Activated CD8-positive, alpha-beta memory T cell treated with anti-CD3 and anti-CD28 coated beads, Interleukin-2, amount 10 ng/mL, durations not matched to agents 7 days and 5 days (primary cell): ENCODE measurements at regions not wholly inside any gene's neighbourhood (a gene's known extent, or its start where the extent isn't known, plus 50 kb on each side); places are given as distances from the start of the nearest gene placed in this dataset.

ENCODE experiments used
- ATAC-seq: fragments of 150-1000 bp; cut with Tn5 transposase; one replicate; pipeline ENCODE4 v1.10.0; 2021; ENCODE audit warnings: moderate library complexity
- CTCF ChIA-PET: fragments of 350-600 bp; sonication (Branson Sonifier 250); formaldehyde crosslinking; loops from one replicate; lab custom pipeline; 2021; ENCODE audit warnings: antibody characterized with exemption; lab: Charles Lee
- DNase-seq: peaks from one replicate; pipeline ENCODE4 v3.0.0-alpha.2; 2020
- H3K27ac Mint-ChIP-seq: one replicate; pipeline ENCODE4 v1.8.0; 2021; ENCODE audit warnings: mild to moderate bottlenecking, mixed read lengths
- H3K27me3 Mint-ChIP-seq: one replicate; pipeline ENCODE4 v1.8.0; 2021; ENCODE audit warnings: mixed read lengths
- H3K36me3 Mint-ChIP-seq: one replicate; pipeline ENCODE4 v1.8.0; 2021; ENCODE audit warnings: mild to moderate bottlenecking, mixed read lengths
- H3K4me1 Mint-ChIP-seq: one replicate; pipeline ENCODE4 v1.8.0; 2021; ENCODE audit warnings: mixed read lengths
- H3K4me3 Mint-ChIP-seq: one replicate; pipeline ENCODE4 v1.8.0; 2021; ENCODE audit warnings: mild to moderate bottlenecking, moderate library complexity, mixed read lengths
- H3K9me3 Mint-ChIP-seq: one replicate; pipeline ENCODE4 v1.8.0; 2022; ENCODE audit warnings: low read depth, mixed read lengths

- Mint-ChIP-seq H3K4me1 (no peaks in the 10 kb centered on the region), H3K9me3 (peaks cover 11% of the 10 kb centered on the region), H3K27me3 (no peaks in the 10 kb centered on the region), H3K27ac (no peak overlapping the region), H3K4me3 (no peak overlapping the region), H3K36me3 (no peaks in the 10 kb centered on the region)
- no peak for ATAC-seq
- CTCF ChIA-PET, result no interaction called here
- DNase-seq, result no peak
Measured at GRCh38 chr2:125444106-125444505, 1211.9 kb upstream of the GYPC start.

GRCh38 chr2:125445495-125445894 is 1210.5 kb upstream of the GYPC start:
- Mint-ChIP-seq H3K4me3 (no peak overlapping the region), H3K4me1 (no peaks in the 10 kb centered on the region), H3K36me3 (no peaks in the 10 kb centered on the region), H3K27ac (no peak overlapping the region), H3K27me3 (no peaks in the 10 kb centered on the region), H3K9me3 (peaks cover 9% of the 10 kb centered on the region)
- CTCF ChIA-PET, result no interaction called here
- DNase-seq, result no peak
- ATAC-seq, result no peak

GRCh38 chr2:125450092-125450491 is 1205.9 kb upstream of the GYPC start:
- no peaks in the 10 kb centered on the region for H3K27me3 Mint-ChIP-seq
- CTCF ChIA-PET, result no interaction called here

GRCh38 chr2:125455110-125455509 is 1200.8 kb upstream of the GYPC start:
- no peaks in the 10 kb centered on the region for H3K36me3 Mint-ChIP-seq
- no peaks in the 10 kb centered on the region for H3K27me3 Mint-ChIP-seq
- ATAC-seq (no peak), DNase-seq (no peak)
- CTCF ChIA-PET, result no interaction called here
- H3K4me3 Mint-ChIP-seq, result no peak overlapping the region
- H3K27ac Mint-ChIP-seq, result no peak overlapping the region
- H3K9me3 Mint-ChIP-seq, result peaks cover 9% of the 10 kb centered on the region
- no peaks in the 10 kb centered on the region for H3K4me1 Mint-ChIP-seq

More at GRCh38 chr2:125450092-125450491, 1205.9 kb upstream of the GYPC start:
- ATAC-seq, result no peak
- Mint-ChIP-seq H3K4me1 (no peaks in the 10 kb centered on the region), H3K4me3 (no peak overlapping the region), H3K9me3 (peaks cover 2% of the 10 kb centered on the region), H3K36me3 (no peaks in the 10 kb centered on the region), H3K27ac (no peak overlapping the region)
- no peak for DNase-seq

GRCh38 chr2:125456693-125457363 is 1199.1 kb upstream of the GYPC start:
- Mint-ChIP-seq H3K4me1 (no peaks in the 10 kb centered on the region), H3K9me3 (peaks cover 7% of the 10 kb centered on the region), H3K4me3 (no peak overlapping the region), H3K36me3 (no peaks in the 10 kb centered on the region), H3K27me3 (no peaks in the 10 kb centered on the region), H3K27ac (no peak overlapping the region)
- no peak for DNase-seq
- CTCF ChIA-PET, result no interaction called here
- no peak for ATAC-seq

- no peaks in the 10 kb centered on the region for H3K27me3 Mint-ChIP-seq
- H3K4me3 Mint-ChIP-seq, result no peak overlapping the region
- DNase-seq (no peak), ATAC-seq (no peak)
- peaks cover 10% of the 10 kb centered on the region for H3K9me3 Mint-ChIP-seq
- no peak overlapping the region for H3K27ac Mint-ChIP-seq
- H3K4me1 Mint-ChIP-seq, result no peaks in the 10 kb centered on the region
- CTCF ChIA-PET, result no interaction called here
- H3K36me3 Mint-ChIP-seq, result no peaks in the 10 kb centered on the region
Measured at GRCh38 chr2:125471963-125472362, 1184.0 kb upstream of the GYPC start.

GRCh38 chr2:125479143-125479636 is 1176.8 kb upstream of the GYPC start:
- peaks cover 11% of the 10 kb centered on the region for H3K9me3 Mint-ChIP-seq
- H3K27ac Mint-ChIP-seq, result no peak overlapping the region
- no peak overlapping the region for H3K4me3 Mint-ChIP-seq
- no peak for DNase-seq
- CTCF ChIA-PET, result no interaction called here
- H3K4me1 Mint-ChIP-seq, result no peaks in the 10 kb centered on the region
- ATAC-seq, result no peak
- H3K36me3 Mint-ChIP-seq, result no peaks in the 10 kb centered on the region
- no peaks in the 10 kb centered on the region for H3K27me3 Mint-ChIP-seq

GRCh38 chr2:125490308-125490707 is 1165.7 kb upstream of the GYPC start:
- Mint-ChIP-seq H3K27me3 (no peaks in the 10 kb centered on the region), H3K36me3 (no peaks in the 10 kb centered on the region), H3K27ac (no peak overlapping the region), H3K4me1 (no peaks in the 10 kb centered on the region), H3K4me3 (no peak overlapping the region), H3K9me3 (no peaks in the 10 kb centered on the region)
- ATAC-seq (no peak), DNase-seq (no peak)
- CTCF ChIA-PET, result no interaction called here

- Mint-ChIP-seq H3K27ac (no peak overlapping the region), H3K9me3 (peaks cover 2% of the 10 kb centered on the region), H3K36me3 (no peaks in the 10 kb centered on the region), H3K4me1 (no peaks in the 10 kb centered on the region), H3K27me3 (no peaks in the 10 kb centered on the region), H3K4me3 (no peak overlapping the region)
- CTCF ChIA-PET, result no interaction called here
- ATAC-seq (no peak), DNase-seq (no peak)
Measured at GRCh38 chr2:125491663-125492062, 1164.3 kb upstream of the GYPC start.

- H3K36me3 Mint-ChIP-seq, result no peaks in the 10 kb centered on the region
- H3K4me3 Mint-ChIP-seq, result no peak overlapping the region
- H3K27ac Mint-ChIP-seq, result no peak overlapping the region
- CTCF ChIA-PET, result no interaction called here
- H3K27me3 Mint-ChIP-seq, result no peaks in the 10 kb centered on the region
- peaks cover 5% of the 10 kb centered on the region for H3K9me3 Mint-ChIP-seq
- no peaks in the 10 kb centered on the region for H3K4me1 Mint-ChIP-seq
- ATAC-seq, result no peak
- no peak for DNase-seq
Measured at GRCh38 chr2:125512313-125512712, 1143.6 kb upstream of the GYPC start.

GRCh38 chr2:125516496-125517109 is 1139.4 kb upstream of the GYPC start:
- H3K27ac Mint-ChIP-seq, result no peak overlapping the region
- no peaks in the 10 kb centered on the region for H3K4me1 Mint-ChIP-seq
- DNase-seq (no peak), ATAC-seq (no peak)
- CTCF ChIA-PET, result interaction anchor here (0.7 kb wide), 1 partner anchor 106 kb away, joined by 3 read pairs; no protein-coding TSS in a partner anchor
- H3K9me3 Mint-ChIP-seq, result peaks cover 9% of the 10 kb centered on the region
- no peaks in the 10 kb centered on the region for H3K27me3 Mint-ChIP-seq
- no peaks in the 10 kb centered on the region for H3K36me3 Mint-ChIP-seq
- H3K4me3 Mint-ChIP-seq, result no peak overlapping the region

- H3K27me3 Mint-ChIP-seq, result no peaks in the 10 kb centered on the region
- peaks cover 4% of the 10 kb centered on the region for H3K9me3 Mint-ChIP-seq
- H3K36me3 Mint-ChIP-seq, result no peaks in the 10 kb centered on the region
- no peaks in the 10 kb centered on the region for H3K4me1 Mint-ChIP-seq
- no peak overlapping the region for H3K4me3 Mint-ChIP-seq
- CTCF ChIA-PET, result no interaction called here
- DNase-seq, result no peak
- no peak for ATAC-seq
- no peak overlapping the region for H3K27ac Mint-ChIP-seq
Measured at GRCh38 chr2:125526093-125526492, 1129.9 kb upstream of the GYPC start.

GRCh38 chr2:125535089-125535488 is 1120.9 kb upstream of the GYPC start:
- no peak overlapping the region for H3K4me3 Mint-ChIP-seq
- DNase-seq (no peak), ATAC-seq (no peak)
- no peaks in the 10 kb centered on the region for H3K27me3 Mint-ChIP-seq
- H3K36me3 Mint-ChIP-seq, result no peaks in the 10 kb centered on the region
- H3K9me3 Mint-ChIP-seq, result peaks cover 5% of the 10 kb centered on the region
- H3K4me1 Mint-ChIP-seq, result no peaks in the 10 kb centered on the region
- H3K27ac Mint-ChIP-seq, result no peak overlapping the region
- CTCF ChIA-PET, result no interaction called here

GRCh38 chr2:125543968-125544514 is 1111.9 kb upstream of the GYPC start:
- CTCF ChIA-PET, result no interaction called here
- Mint-ChIP-seq H3K9me3 (peaks cover 18% of the 10 kb centered on the region), H3K4me1 (no peaks in the 10 kb centered on the region), H3K36me3 (no peaks in the 10 kb centered on the region), H3K4me3 (no peak overlapping the region), H3K27ac (no peak overlapping the region), H3K27me3 (no peaks in the 10 kb centered on the region)
- DNase-seq (no peak), ATAC-seq (no peak)
